ENCODE measurements at regions not wholly inside any gene's neighbourhood (a gene's known extent, or its start where the extent isn't known, plus 50 kb on each side); places are given as distances from the start of the nearest gene placed in this dataset.

- Histone ChIP-seq H3K4me1 (peaks cover 4% of the 10 kb centered on the region), H3K9me3 (no peaks in the 10 kb centered on the region), H3K27ac (no peak overlapping the region), H3K4me3 (no peak overlapping the region), H3K36me3 (no peaks in the 10 kb centered on the region), H3K27me3 (no peaks in the 10 kb centered on the region)
- no peak for TF ChIP-seq CTCF (IDR thresholded peaks at IDR 0.05)
- no peak for TF ChIP-seq POLR2A (IDR thresholded peaks at IDR 0.05)
- no peak for TF ChIP-seq EP300 (IDR thresholded peaks at IDR 0.05)
- no peak for TF ChIP-seq POLR2AphosphoS5 (IDR thresholded peaks at IDR 0.05)
- WGBS, result 59% methylated on average over 1 of the region's 1 CpG
- no peak for DNase-seq (ENCODE audit: low spot score in 2 of 2)
Observed at GRCh38 chr19:30919737-30920136, 429.5 kb downstream of the TSHZ3 start.

GRCh38 chr19:30916238-30916637 is 433.0 kb downstream of the TSHZ3 start:
- H3K4me3 ChIP-seq, result no peak overlapping the region
- no peak for DNase-seq (ENCODE audit: low spot score in 2 of 2)
- WGBS, result 26% methylated on average over 9 of the region's 9 CpGs
- H3K4me1 ChIP-seq, result peaks cover 4% of the 10 kb centered on the region
- no peaks in the 10 kb centered on the region for H3K36me3 ChIP-seq
- no peak overlapping the region for H3K27ac ChIP-seq
- no peaks in the 10 kb centered on the region for H3K27me3 ChIP-seq
- no peaks in the 10 kb centered on the region for H3K9me3 ChIP-seq
- TF ChIP-seq CTCF (IDR thresholded peaks at IDR 0.05), result no peak
- no peak for TF ChIP-seq POLR2A (IDR thresholded peaks at IDR 0.05)
- no peak for TF ChIP-seq EP300 (IDR thresholded peaks at IDR 0.05)
- TF ChIP-seq POLR2AphosphoS5 (IDR thresholded peaks at IDR 0.05), result no peak

- H3K27ac ChIP-seq, result no peak overlapping the region
- no peaks in the 10 kb centered on the region for H3K36me3 ChIP-seq
- 74% methylated on average over 3 of the region's 3 CpGs for WGBS
- H3K9me3 ChIP-seq, result no peaks in the 10 kb centered on the region
- no peak overlapping the region for H3K4me3 ChIP-seq
- H3K27me3 ChIP-seq, result no peaks in the 10 kb centered on the region
- no peak for TF ChIP-seq POLR2AphosphoS5 (IDR thresholded peaks at IDR 0.05)
- TF ChIP-seq EP300 (IDR thresholded peaks at IDR 0.05), result no peak
- TF ChIP-seq CTCF (IDR thresholded peaks at IDR 0.05), result no peak
- TF ChIP-seq POLR2A (IDR thresholded peaks at IDR 0.05), result no peak
- H3K4me1 ChIP-seq, result peaks cover 4% of the 10 kb centered on the region
- no peak for DNase-seq (ENCODE audit: low spot score in 2 of 2)
Observed at GRCh38 chr19:30911491-30911890, 437.7 kb downstream of the TSHZ3 start.

- no peak overlapping the region for H3K27ac ChIP-seq
- no peaks in the 10 kb centered on the region for H3K27me3 ChIP-seq
- H3K9me3 ChIP-seq, result no peaks in the 10 kb centered on the region
- no peaks in the 10 kb centered on the region for H3K4me1 ChIP-seq
- H3K36me3 ChIP-seq, result no peaks in the 10 kb centered on the region
- H3K4me3 ChIP-seq, result no peak overlapping the region
- DNase-seq (ENCODE audit: low spot score in 2 of 2), result no peak
- WGBS, result 72% methylated on average over 13 of the region's 16 CpGs
- TF ChIP-seq POLR2A (IDR thresholded peaks at IDR 0.05), result no peak
- TF ChIP-seq EP300 (IDR thresholded peaks at IDR 0.05), result no peak
- TF ChIP-seq POLR2AphosphoS5 (IDR thresholded peaks at IDR 0.05), result no peak
- TF ChIP-seq CTCF (IDR thresholded peaks at IDR 0.05), result no peak
Observed at GRCh38 chr19:30910485-30911240, 438.6 kb downstream of the TSHZ3 start.

GRCh38 chr19:30909216-30909615 is 440.0 kb downstream of the TSHZ3 start:
- H3K27ac ChIP-seq, result no peak overlapping the region
- no peaks in the 10 kb centered on the region for H3K9me3 ChIP-seq
- no peak overlapping the region for H3K4me3 ChIP-seq
- DNase-seq (ENCODE audit: low spot score in 2 of 2), result no peak
- no peaks in the 10 kb centered on the region for H3K27me3 ChIP-seq
- H3K4me1 ChIP-seq, result no peaks in the 10 kb centered on the region
- 76% methylated on average over 4 of the region's 4 CpGs for WGBS
- no peaks in the 10 kb centered on the region for H3K36me3 ChIP-seq
- TF ChIP-seq CTCF (IDR thresholded peaks at IDR 0.05), result no peak
- no peak for TF ChIP-seq EP300 (IDR thresholded peaks at IDR 0.05)
- no peak for TF ChIP-seq POLR2A (IDR thresholded peaks at IDR 0.05)
- no peak for TF ChIP-seq POLR2AphosphoS5 (IDR thresholded peaks at IDR 0.05)
